B cell (primary cell): ENCODE measurements at regions not wholly inside any gene's neighbourhood (a gene's known extent, or its start where the extent isn't known, plus 50 kb on each side); places are given as distances from the start of the nearest gene placed in this dataset.

ENCODE experiments used
- CTCF ChIP-seq: fragments of 200-600 bp; IDR thresholded peaks from one replicate; pipeline ENCODE4 v1.8.0; 2022; ENCODE audit warnings: antibody characterized with exemption, mild to moderate bottlenecking
- EZH2 ChIP-seq: IDR thresholded peaks from 2 replicates; pipeline ENCODE4 v1.6.1; 2012; ENCODE audit warnings: borderline replicate concordance, low read depth, mild to moderate bottlenecking, moderate library complexity, low read length; ENCODE audit not compliant: insufficient read depth, poor library complexity, severe bottlenecking

- TF ChIP-seq CTCF (no peak), EZH2 (no peak)
Observed at GRCh38 chr7:126227643-126228042, 1025.1 kb downstream of the GRM8 start.
